ENCODE measurements at regions not wholly inside any gene's neighbourhood (a gene's known extent, or its start where the extent isn't known, plus 50 kb on each side); places are given as distances from the start of the nearest gene placed in this dataset.

GRCh38 chr4:110853242-110853641 lies 230.4 kb upstream of the PITX2 start:
- H3K9ac ChIP-seq (replicated peaks in 1 of 4; ENCODE audit: extremely low read depth in 1 of 4, low read depth in 3 of 4, low read length in 3 of 4): no peak overlapping the region
- H3K4ac ChIP-seq (replicated peaks; ENCODE audit: insufficient read length, low read depth, low read length): no peak overlapping the region
- H3K56ac ChIP-seq (replicated peaks; ENCODE audit: insufficient read length, low read depth, low read length): no peak overlapping the region
- no peak overlapping the region for H2BK5ac ChIP-seq (ENCODE audit: low read depth, low read length)
- H3K9me3 ChIP-seq (ENCODE audit: insufficient read depth in 2 of 2, low read depth in 1 of 2, low read length in 1 of 2): no peaks in the 10 kb centered on the region
- H3K23ac ChIP-seq (ENCODE audit: insufficient read length): no peak overlapping the region
- H3K4me2 ChIP-seq (ENCODE audit: insufficient read depth in 1 of 2, low read depth in 2 of 2, low read length in 2 of 2): no peak overlapping the region
- H4K8ac ChIP-seq (ENCODE audit: extremely low read depth, insufficient read depth, low read length): no peak overlapping the region
- no peak overlapping the region for H3K18ac ChIP-seq (ENCODE audit: extremely low read depth, low read length)
- H3K79me2 ChIP-seq (ENCODE audit: control insufficient read depth in 1 of 2, insufficient read depth in 2 of 2, low read length in 2 of 2): no peaks in the 10 kb centered on the region
- no peak overlapping the region for H3K4me3 ChIP-seq (ENCODE audit: extremely low read depth in 1 of 4, insufficient read depth in 2 of 4, low read depth in 3 of 4, low read length in 4 of 4)
- DNase-seq (ENCODE audit: low read depth in 1 of 2, low spot score in 2 of 2) (no peak), FAIRE-seq (no peak)
- ChIA-PET POLR2A (ENCODE audit: partially characterized antibody) (no interaction called here), CTCF (ENCODE audit: partially characterized antibody) (no interaction called here)
- WGBS, 2 experiments (ENCODE audit: extremely low coverage in 1 of 2, insufficient coverage in 1 of 2, insufficient read length in 1 of 2, insufficient replicate concordance in 2 of 2, low coverage in 1 of 2, low lambda C conversion rate in 2 of 2, missing lambda C conversion rate in 1 of 2): 96% methylated on average over 5 of the region's 5 CpGs; no CpG with 5 or more reads in 1 of the 2 experiments
- H4K5ac ChIP-seq (ENCODE audit: insufficient read length, low read depth, low read length): no peak overlapping the region
- no peaks in the 10 kb centered on the region for H3K27me3 ChIP-seq (replicated peaks in 1 of 4; ENCODE audit: control insufficient read depth in 3 of 4, extremely low read depth in 1 of 4, insufficient read depth in 3 of 4, low read length in 3 of 4)
- no peaks in the 10 kb centered on the region for H3K79me1 ChIP-seq (ENCODE audit: low read depth, low read length)
- no peaks in the 10 kb centered on the region; a peak in 1 of 7 replicates for H3K4me1 ChIP-seq (replicated peaks in 1 of 4; ENCODE audit: control insufficient read depth in 3 of 4, insufficient read depth in 4 of 4, low read length in 3 of 4)
- no peak overlapping the region for H3K27ac ChIP-seq (ENCODE audit: low read depth, low read length)
- H3K36me3 ChIP-seq (ENCODE audit: control insufficient read depth in 2 of 4, insufficient read depth in 4 of 4, low read length in 3 of 4): no peaks in the 10 kb centered on the region
- no peak overlapping the region for H2BK120ac ChIP-seq (replicated peaks; ENCODE audit: low read depth, low read length)
- no peaks in the 10 kb centered on the region for H3K23me2 ChIP-seq (ENCODE audit: low read depth, low read length)
- H2BK15ac ChIP-seq (ENCODE audit: low read length): no peak overlapping the region
- H3K14ac ChIP-seq (ENCODE audit: insufficient read length): no peak overlapping the region
- no peak overlapping the region for H2BK12ac ChIP-seq (ENCODE audit: low read depth, low read length)
- no peaks in the 10 kb centered on the region for H4K20me1 ChIP-seq (replicated peaks in 1 of 2; ENCODE audit: control insufficient read depth in 1 of 2, insufficient read depth in 2 of 2, low read length in 2 of 2)
- no peak overlapping the region for H2AFZ ChIP-seq (ENCODE audit: low read length)
- H4K91ac ChIP-seq (replicated peaks; ENCODE audit: insufficient read length, low read length): no peak overlapping the region
- H2AK5ac ChIP-seq (ENCODE audit: low read depth, low read length): no peak overlapping the region
- no peak overlapping the region for H2BK20ac ChIP-seq (ENCODE audit: low read length)
- TF ChIP-seq CHD7 (IDR thresholded peaks at IDR 0.05; ENCODE audit: insufficient replicate concordance, low read length): no peak
